Coronary artery (tissue), 2 donors: ENCODE measurements at regions not wholly inside any gene's neighbourhood (a gene's known extent, or its start where the extent isn't known, plus 50 kb on each side); places are given as distances from the start of the nearest gene placed in this dataset.
"Not testable (repeated sequence)": the region's sequence is repeated elsewhere in the genome, so short reads cannot be mapped to it uniquely, and the experiment has no call there.

Experiments used
- DNase-seq: peaks from one replicate; pipeline ENCODE4 v3.0.0-alpha.2; 2017; ENCODE audit warnings: low spot score
- H3K27ac ChIP-seq, 2 donors: fragments of 200-600 bp; sonication (generic); one replicate each; pipeline ENCODE4 v1.5.1; 2016 to 2019
- H3K4me3 ChIP-seq: fragments of 200-600 bp; sonication (generic); 2 replicates; pipeline ENCODE4 v1.5.1; 2016; ENCODE audit warnings: mild to moderate bottlenecking, moderate library complexity
- CTCF ChIP-seq: fragments of 200-600 bp; sonication (generic); IDR thresholded peaks from one replicate; pipeline ENCODE4 v1.5.1; 2019; ENCODE audit warnings: antibody characterized with exemption

DNA sequence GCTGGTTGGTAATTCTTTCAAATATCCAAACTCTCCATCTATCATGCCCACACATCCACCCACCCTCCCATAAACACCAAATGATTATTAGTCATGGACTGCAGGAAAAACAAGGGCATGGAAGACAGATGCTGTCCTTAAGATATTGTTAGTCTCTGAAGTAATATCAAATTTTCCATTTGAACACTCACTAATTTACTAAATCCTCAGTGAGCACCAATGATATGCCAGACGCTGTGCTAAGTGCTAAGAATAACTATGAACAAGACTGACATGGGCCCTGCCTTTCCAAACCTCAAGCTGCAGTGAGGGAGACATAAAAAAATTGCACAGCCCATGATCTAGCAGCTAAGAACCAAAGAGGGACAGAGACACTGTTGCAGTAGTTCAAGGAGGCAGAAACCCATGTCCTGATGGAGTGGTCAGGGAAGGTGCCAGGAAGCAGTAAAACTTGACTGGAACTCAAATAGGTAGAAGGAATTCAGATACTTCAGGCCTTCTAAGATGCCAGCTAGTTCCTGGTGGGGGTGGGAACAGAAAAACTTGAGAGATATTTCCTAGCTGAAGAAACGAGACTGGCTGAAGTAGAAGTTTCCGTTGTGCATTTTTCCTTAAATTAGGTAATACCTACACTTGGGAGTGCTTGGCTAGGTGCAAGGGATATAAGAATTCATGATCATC lies 182.1 kb downstream of the OSR1 start:
- TF ChIP-seq CTCF = no peak
- Histone ChIP-seq H3K27ac (no peak overlapping the region), H3K4me3 (no peak overlapping the region)
- DNase-seq = no peak

DNA sequence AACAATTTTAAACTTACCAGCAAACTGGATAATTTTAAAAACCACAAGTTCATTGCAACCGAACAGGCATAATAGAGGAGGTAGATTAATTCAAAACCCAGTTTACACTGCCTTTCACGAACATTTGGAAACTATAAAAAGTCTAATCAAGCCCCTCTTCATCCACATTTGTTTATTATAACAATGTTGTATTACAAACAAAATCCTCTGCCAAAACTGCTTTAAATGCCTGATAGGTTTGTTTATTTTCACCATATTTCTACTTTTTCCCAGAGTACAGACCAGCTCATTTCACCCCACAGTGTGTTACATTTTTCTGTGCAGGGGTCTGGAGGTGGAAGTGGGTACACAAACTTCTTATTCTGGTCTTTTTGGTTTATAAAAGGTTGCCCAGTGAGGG lies 184.2 kb downstream of the OSR1 start:
- DNase-seq = no peak
- TF ChIP-seq CTCF = no peak
- Histone ChIP-seq H3K27ac (no peak overlapping the region), H3K4me3 (no peak overlapping the region)

- DNase-seq = no peak
- H3K4me3 ChIP-seq = no peak overlapping the region
- no peak for TF ChIP-seq CTCF
Observed at GRCh38 chr2:19171409-19171808, 187.0 kb downstream of the OSR1 start.

GRCh38 chr2:19169134-19169768 lies 189.2 kb downstream of the OSR1 start:
- TF ChIP-seq CTCF = no peak
- DNase-seq = no peak
- Histone ChIP-seq H3K4me3 (no peak overlapping the region), H3K27ac (no peak overlapping the region)

More at GRCh38 chr2:19171409-19171808, 187.0 kb downstream of the OSR1 start:
- H3K27ac ChIP-seq = no peak overlapping the region

DNA sequence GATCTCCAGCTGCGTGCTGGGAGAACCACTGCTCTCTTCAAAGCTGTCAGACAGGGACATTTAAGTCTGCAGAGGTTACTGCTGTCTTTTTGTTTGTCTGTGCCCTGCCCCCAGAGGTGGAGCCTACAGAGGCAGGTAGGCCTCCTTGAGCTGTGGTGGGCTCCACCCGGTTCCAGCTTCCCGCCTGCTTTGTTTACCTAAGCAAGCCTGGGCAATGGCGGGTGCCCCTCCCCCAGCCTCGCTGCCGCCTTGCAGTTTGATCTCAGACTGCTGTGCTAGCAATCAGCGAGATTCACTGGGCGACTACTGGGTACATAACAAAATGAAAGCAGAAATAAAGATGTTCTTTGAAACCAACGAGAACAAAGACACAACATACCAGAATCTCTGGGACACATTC lies 194.3 kb downstream of the OSR1 start:
- not testable (repeated sequence) for H3K27ac ChIP-seq, DNase-seq, H3K4me3 ChIP-seq

- TF ChIP-seq CTCF = no peak
- Histone ChIP-seq H3K4me3 (no peak overlapping the region), H3K27ac (no peak overlapping the region)
- no peak for DNase-seq
Observed at GRCh38 chr2:19158896-19159295, 199.5 kb downstream of the OSR1 start.

DNA sequence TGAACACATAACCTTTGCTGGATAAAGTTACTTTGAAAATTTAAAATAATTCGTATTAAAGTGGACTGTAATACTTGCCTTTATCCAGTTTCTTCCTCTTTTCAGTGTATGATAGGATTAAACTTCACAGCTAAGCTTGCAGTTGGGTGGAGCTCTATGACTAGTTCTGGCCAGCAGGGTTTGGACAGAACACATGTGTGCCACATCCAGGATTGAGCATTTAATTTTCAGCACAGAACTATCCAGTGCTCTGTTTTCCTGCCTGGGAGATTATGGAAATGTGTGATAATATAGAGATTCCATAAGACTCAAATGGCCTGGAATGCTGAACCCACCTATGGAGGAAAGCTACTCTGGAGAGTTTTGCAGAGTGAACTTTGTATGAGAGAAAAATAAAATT lies 200.2 kb downstream of the OSR1 start:
- no peak overlapping the region for H3K4me3 ChIP-seq
- H3K27ac ChIP-seq = no peak overlapping the region
- no peak for TF ChIP-seq CTCF
- DNase-seq = no peak
